H7 (cell line): ENCODE measurements at regions not wholly inside any gene's neighbourhood (a gene's known extent, or its start where the extent isn't known, plus 50 kb on each side); places are given as distances from the start of the nearest gene placed in this dataset.
"Not testable (repeated sequence)": the region's sequence is repeated elsewhere in the genome, so short reads cannot be mapped to it uniquely, and the experiment has no call there.

Experiments used
- DNase-seq: peaks from one replicate; pipeline ENCODE4 v3.0.0; 2012
- H3K27me3 ChIP-seq: 2 replicates; pipeline ENCODE4 v1.6.0; 2011; ENCODE audit warnings: mild to moderate bottlenecking, low read length; ENCODE audit not compliant: control insufficient read depth, insufficient read depth
- H3K36me3 ChIP-seq: replicated peaks from 2 replicates; pipeline ENCODE4 v1.5.1; 2011; ENCODE audit warnings: low read length; ENCODE audit not compliant: control insufficient read depth, insufficient read depth
- H3K4me3 ChIP-seq: 2 replicates; pipeline ENCODE4 v1.5.1; 2011; ENCODE audit warnings: low read depth, mild to moderate bottlenecking, control low read depth, low read length, moderate library complexity; ENCODE audit not compliant: insufficient read depth

GRCh38 chrX:44731160-44731559 is 112.7 kb upstream of the DUSP21 start:
- no peak for DNase-seq
- Histone ChIP-seq H3K27me3 (no peaks in the 10 kb centered on the region), H3K36me3 (no peaks in the 10 kb centered on the region), H3K4me3 (no peak overlapping the region)

- no peaks in the 10 kb centered on the region for H3K36me3 ChIP-seq
- no peak overlapping the region for H3K4me3 ChIP-seq
- no peak for DNase-seq
Observed at GRCh38 chrX:44723426-44723825, 120.4 kb upstream of the DUSP21 start.

GRCh38 chrX:44708470-44708869 is 135.4 kb upstream of the DUSP21 start:
- H3K27me3 ChIP-seq, result no peaks in the 10 kb centered on the region

More at GRCh38 chrX:44723426-44723825, 120.4 kb upstream of the DUSP21 start:
- H3K27me3 ChIP-seq, result no peaks in the 10 kb centered on the region

GRCh38 chrX:44705817-44706551 is 137.8 kb upstream of the DUSP21 start:
- H3K36me3 ChIP-seq, result no peaks in the 10 kb centered on the region

More at GRCh38 chrX:44708470-44708869, 135.4 kb upstream of the DUSP21 start:
- no peaks in the 10 kb centered on the region for H3K36me3 ChIP-seq
- H3K4me3 ChIP-seq, result no peak overlapping the region
- DNase-seq, result no peak

GRCh38 chrX:44698357-44698756 is 145.5 kb upstream of the DUSP21 start:
- no peak for DNase-seq
- no peaks in the 10 kb centered on the region for H3K36me3 ChIP-seq
- H3K27me3 ChIP-seq, result no peaks in the 10 kb centered on the region
- no peak overlapping the region for H3K4me3 ChIP-seq

More at GRCh38 chrX:44705817-44706551, 137.8 kb upstream of the DUSP21 start:
- Histone ChIP-seq H3K27me3 (no peaks in the 10 kb centered on the region), H3K4me3 (no peak overlapping the region)
- no peak for DNase-seq

- Histone ChIP-seq H3K36me3 (no peaks in the 10 kb centered on the region), H3K27me3 (no peaks in the 10 kb centered on the region), H3K4me3 (no peak overlapping the region)
- no peak for DNase-seq
Observed at GRCh38 chrX:44693255-44693654, 150.6 kb upstream of the DUSP21 start.

GRCh38 chrX:44690129-44690528 is 147.5 kb upstream of the FUNDC1 start:
- Histone ChIP-seq H3K27me3 (no peaks in the 10 kb centered on the region), H3K4me3 (no peak overlapping the region), H3K36me3 (no peaks in the 10 kb centered on the region)
- no peak for DNase-seq

GRCh38 chrX:44675362-44676024 is 132.8 kb upstream of the FUNDC1 start:
- no peak for DNase-seq
- Histone ChIP-seq H3K27me3 (no peaks in the 10 kb centered on the region), H3K36me3 (no peaks in the 10 kb centered on the region), H3K4me3 (no peak overlapping the region)

GRCh38 chrX:44674906-44675305 is 132.2 kb upstream of the FUNDC1 start:
- H3K27me3 ChIP-seq, result no peaks in the 10 kb centered on the region
- no peaks in the 10 kb centered on the region for H3K36me3 ChIP-seq
- no peak for DNase-seq
- H3K4me3 ChIP-seq, result no peak overlapping the region

GRCh38 chrX:44669626-44670025 is 127.0 kb upstream of the FUNDC1 start:
- Histone ChIP-seq H3K36me3 (no peaks in the 10 kb centered on the region), H3K27me3 (no peaks in the 10 kb centered on the region), H3K4me3 (no peak overlapping the region)
- DNase-seq, result no peak

GRCh38 chrX:44667771-44668170 is 125.1 kb upstream of the FUNDC1 start:
- DNase-seq, result no peak
- H3K36me3 ChIP-seq, result no peaks in the 10 kb centered on the region
- no peaks in the 10 kb centered on the region for H3K27me3 ChIP-seq
- H3K4me3 ChIP-seq, result no peak overlapping the region

GRCh38 chrX:44657718-44658246 is 115.1 kb upstream of the FUNDC1 start:
- H3K36me3 ChIP-seq, H3K4me3 ChIP-seq, H3K27me3 ChIP-seq, DNase-seq: not testable (repeated sequence)

- Histone ChIP-seq H3K4me3 (no peak overlapping the region), H3K36me3 (no peaks in the 10 kb centered on the region), H3K27me3 (no peaks in the 10 kb centered on the region)
- peak; percentile 8 for DNase-seq
Observed at GRCh38 chrX:44651358-44651757, 108.7 kb upstream of the FUNDC1 start.

- Histone ChIP-seq H3K36me3 (no peaks in the 10 kb centered on the region), H3K27me3 (no peaks in the 10 kb centered on the region), H3K4me3 (no peak overlapping the region)
- no peak for DNase-seq
Observed at GRCh38 chrX:44643723-44644122, 101.1 kb upstream of the FUNDC1 start.

GRCh38 chrX:44637282-44637681 is 94.6 kb upstream of the FUNDC1 start:
- no peak for DNase-seq
- Histone ChIP-seq H3K27me3 (no peaks in the 10 kb centered on the region), H3K4me3 (no peak overlapping the region), H3K36me3 (no peaks in the 10 kb centered on the region)
